OCI-LY7 (cell line): ENCODE measurements at regions not wholly inside any gene's neighbourhood (a gene's known extent, or its start where the extent isn't known, plus 50 kb on each side); places are given as distances from the start of the nearest gene placed in this dataset.

ENCODE experiments used
- CTCF ChIP-seq: fragments of 200-600 bp; sonication (generic); conservative IDR thresholded peaks from 2 replicates; pipeline ENCODE4 v1.5.1; 2014; ENCODE audit warnings: mild to moderate bottlenecking, antibody characterized with exemption, low read length, moderate library complexity, mixed read lengths
- EZH2phosphoT487 ChIP-seq: fragments of 200-600 bp; sonication (generic); IDR thresholded peaks from 2 replicates; pipeline ENCODE4 v1.6.1; 2018; ENCODE audit warnings: low read depth, borderline replicate concordance, mild to moderate bottlenecking, mixed run types, antibody characterized with exemption, low read length, moderate library complexity, mixed read lengths

- no peak for TF ChIP-seq CTCF
- no peak for TF ChIP-seq EZH2phosphoT487
Measured at GRCh38 chr4:93982255-93982654, 153.7 kb downstream of the ATOH1 start.
